Ovary (tissue), 7 donors: ENCODE measurements at regions not wholly inside any gene's neighbourhood (a gene's known extent, or its start where the extent isn't known, plus 50 kb on each side); places are given as distances from the start of the nearest gene placed in this dataset.

ENCODE experiments used
- DNase-seq, 5 donors: peaks; one replicate each; pipeline ENCODE4 v3.0.0-alpha.2; 2019 to 2020
- H3K27ac ChIP-seq, 2 donors: fragments of 200-600 bp; one replicate each; pipeline versions ENCODE4 v1.5.1 to v1.8.0; 2019 to 2022
- H3K27me3 ChIP-seq: fragments of 200-600 bp; one replicate; pipeline ENCODE4 v1.8.0; 2022
- H3K36me3 ChIP-seq: fragments of 200-600 bp; sonication (generic); one replicate; pipeline ENCODE4 v1.5.1; 2019
- H3K4me1 ChIP-seq: one replicate; pipeline ENCODE4 v1.8.1; 2013; ENCODE audit warnings: mild to moderate bottlenecking, moderate library complexity; ENCODE audit not compliant: insufficient read depth
- H3K4me3 ChIP-seq: fragments of 200-600 bp; sonication (generic); one replicate; pipeline ENCODE4 v1.5.1; 2017
- H3K9me3 ChIP-seq, 2 donors: fragments of 200-600 bp in 1 of 2; sonication (generic) in 1 of 2; one replicate each; pipeline versions ENCODE4 v1.5.1 to v1.8.1; 2013 to 2019; ENCODE audit warnings: mild to moderate bottlenecking in 1 of 2, moderate library complexity in 1 of 2
- EP300 ChIP-seq: sonication (generic); formaldehyde crosslinking; IDR thresholded peaks from one replicate; pipeline ENCODE4 v1.6.1; 2017; ENCODE audit warnings: antibody characterized with exemption
- POLR2A ChIP-seq: fragments of 450-650 bp; IDR thresholded peaks from one replicate; pipeline ENCODE4 v1.6.1; 2017; ENCODE audit warnings: antibody characterized with exemption, mild to moderate bottlenecking, moderate library complexity
- WGBS, 3 donors: extraction: QIAGEN DNeasy Blood & Tissue Kit in 1 of 3; methylation state at CpG; one replicate each; pipeline versions ENCODE4 v1.1.5 to v1.1.7; 2013 to 2017; 5-methylcytosine and 5-hydroxymethylcytosine counted together
- intact Hi-C, 4 donors: fragments of 100-400 bp; cut with DNase I; formaldehyde crosslinking; loops; one replicate each; pipeline versions ENCODE4 v1.11.0 to v1.15.1; 2022 to 2023
- TF ChIP-seq, protein P1 (sequence below), 3 donors: fragments of 450-650 bp in 2 of 3; fragments of 200-600 bp in 1 of 3; IDR thresholded peaks; one replicate each; pipeline versions ENCODE4 v1.5.1 to v1.8.0; 2016 to 2022; ENCODE audit warnings: antibody characterized with exemption in 3 of 3, mild to moderate bottlenecking in 1 of 3
- donor health status: DM: no; HTN: no; CAD: no; lungs with moderate emphysema.
- donor health status: DM: no; HTN: no; CAD: no.
- donor health status: Bipolar disorder and iron deficiency.
- donor health status: DM: no; HTN: no; CAD: no.
- donor health status: DM: yes; HTN: yes; CAD: no.

DNA sequence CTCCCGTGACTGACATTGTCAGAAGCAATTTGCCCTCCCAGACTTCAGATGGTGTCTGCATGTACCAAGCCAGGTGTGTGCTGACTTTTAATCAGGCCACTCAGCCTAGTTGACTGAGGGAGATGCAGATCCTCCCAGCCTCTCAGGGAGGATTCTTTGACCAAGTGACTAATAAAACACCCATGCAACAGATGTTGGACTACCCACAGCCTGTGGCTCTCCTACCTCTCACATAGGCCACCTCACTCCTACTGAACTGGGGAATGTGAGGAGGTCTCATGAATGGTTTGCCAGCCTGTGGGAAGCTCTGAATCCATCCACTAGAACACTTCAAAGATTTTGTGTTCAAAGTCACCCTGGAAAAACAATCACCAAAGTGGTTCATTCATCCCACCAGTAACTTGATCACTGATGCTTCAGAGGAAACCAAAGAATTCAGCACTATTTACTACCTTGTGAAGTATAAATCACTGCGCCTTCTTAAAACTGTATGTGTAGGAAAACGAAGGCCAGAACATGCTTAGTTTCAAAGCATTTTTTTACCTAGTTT is 80.1 kb downstream of the ESM1 start:
- Histone ChIP-seq H3K27ac (no peak overlapping the region), H3K4me3 (no peak overlapping the region), H3K27me3 (no peaks in the 10 kb centered on the region), H3K36me3 (no peaks in the 10 kb centered on the region), H3K4me1 (peaks cover 3% of the 10 kb centered on the region), H3K9me3 (no peaks in the 10 kb centered on the region)
- TF ChIP-seq EP300: no peak
- TF ChIP-seq POLR2A: no peak
- TF ChIP-seq, protein P1, sequence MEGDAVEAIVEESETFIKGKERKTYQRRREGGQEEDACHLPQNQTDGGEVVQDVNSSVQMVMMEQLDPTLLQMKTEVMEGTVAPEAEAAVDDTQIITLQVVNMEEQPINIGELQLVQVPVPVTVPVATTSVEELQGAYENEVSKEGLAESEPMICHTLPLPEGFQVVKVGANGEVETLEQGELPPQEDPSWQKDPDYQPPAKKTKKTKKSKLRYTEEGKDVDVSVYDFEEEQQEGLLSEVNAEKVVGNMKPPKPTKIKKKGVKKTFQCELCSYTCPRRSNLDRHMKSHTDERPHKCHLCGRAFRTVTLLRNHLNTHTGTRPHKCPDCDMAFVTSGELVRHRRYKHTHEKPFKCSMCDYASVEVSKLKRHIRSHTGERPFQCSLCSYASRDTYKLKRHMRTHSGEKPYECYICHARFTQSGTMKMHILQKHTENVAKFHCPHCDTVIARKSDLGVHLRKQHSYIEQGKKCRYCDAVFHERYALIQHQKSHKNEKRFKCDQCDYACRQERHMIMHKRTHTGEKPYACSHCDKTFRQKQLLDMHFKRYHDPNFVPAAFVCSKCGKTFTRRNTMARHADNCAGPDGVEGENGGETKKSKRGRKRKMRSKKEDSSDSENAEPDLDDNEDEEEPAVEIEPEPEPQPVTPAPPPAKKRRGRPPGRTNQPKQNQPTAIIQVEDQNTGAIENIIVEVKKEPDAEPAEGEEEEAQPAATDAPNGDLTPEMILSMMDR (IDR thresholded peaks at IDR 0.05): no peak
- intact Hi-C loops: loop anchor here in 2 of 4 donors (10.0 kb wide), 2 partner anchors 229 to 239 kb away; no protein-coding TSS in a partner anchor
- 90 to 96% (median 92%) methylated on average over 3 of the region's 3 CpGs for WGBS, 3 donors
- DNase-seq: no peak

DNA sequence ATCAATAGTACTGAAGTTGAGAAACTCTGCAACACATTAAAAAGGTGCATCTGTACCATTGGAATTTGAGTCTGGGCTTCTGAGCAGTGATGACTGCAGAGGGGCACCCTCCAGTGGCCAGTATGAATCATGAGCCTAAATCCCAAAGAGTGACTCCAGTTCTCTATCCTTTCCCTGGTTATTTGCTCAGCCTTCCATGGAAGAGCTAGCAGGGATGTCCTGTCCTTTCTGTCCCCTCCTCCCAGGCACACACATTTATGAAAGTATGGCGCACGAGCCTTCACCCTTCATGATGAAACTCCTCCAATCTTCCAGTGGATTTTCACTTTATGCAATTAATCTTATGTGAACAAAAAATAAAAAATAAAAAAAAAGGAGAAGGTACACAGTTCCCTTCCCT is 81.0 kb downstream of the ESM1 start:
- Histone ChIP-seq H3K4me1 (peaks cover 3% of the 10 kb centered on the region), H3K4me3 (no peak overlapping the region), H3K9me3 (no peaks in the 10 kb centered on the region), H3K36me3 (no peaks in the 10 kb centered on the region), H3K27me3 (no peaks in the 10 kb centered on the region), H3K27ac (no peak overlapping the region)
- intact Hi-C loops: loop anchor here in 2 of 4 donors (10.0 kb wide), 2 partner anchors 230 to 240 kb away; no protein-coding TSS in a partner anchor
- 82 to 84% (median 82%) methylated on average over 2 of the region's 2 CpGs for WGBS, 3 donors
- DNase-seq: no peak
- TF ChIP-seq, protein P1 (IDR thresholded peaks at IDR 0.05): no peak
- no peak for TF ChIP-seq POLR2A
- no peak for TF ChIP-seq EP300

DNA sequence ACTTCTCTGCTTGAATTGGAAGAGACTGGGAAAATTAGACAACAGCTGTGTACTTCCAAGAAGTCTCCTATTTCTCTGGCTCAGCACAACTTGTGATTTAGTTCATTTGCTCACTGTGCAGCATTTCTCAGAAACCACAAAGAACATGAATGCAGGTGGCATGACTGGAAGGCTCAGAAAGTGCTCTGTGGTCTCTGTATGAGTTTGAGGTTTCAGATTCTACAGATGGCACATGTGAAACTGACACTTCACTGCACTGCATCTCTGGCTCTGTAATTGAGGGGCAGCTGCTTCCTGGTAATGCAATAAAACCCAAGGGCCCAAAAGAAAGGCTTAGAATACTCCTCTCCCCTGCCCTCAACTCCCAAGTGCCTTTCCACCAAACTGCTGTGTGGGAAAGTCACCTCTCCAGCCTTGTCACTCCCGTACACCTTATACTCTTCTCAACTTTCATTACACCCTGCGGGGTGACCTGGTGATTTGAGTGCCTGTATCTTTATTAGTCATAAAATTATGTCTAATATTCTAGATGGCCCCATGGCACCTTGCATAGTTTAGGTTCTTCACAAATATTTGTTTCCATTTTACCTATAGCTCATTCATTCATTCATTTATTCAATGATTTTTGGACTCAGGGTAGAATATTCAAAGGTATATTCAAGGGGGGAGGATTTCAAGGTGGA is 82.5 kb downstream of the ESM1 start:
- TF ChIP-seq, protein P1 (IDR thresholded peaks at IDR 0.05): no peak
- TF ChIP-seq EP300: no peak
- TF ChIP-seq POLR2A: no peak
- H3K4me3 ChIP-seq: no peak overlapping the region
- peak in 1 of 5 donors; percentile 20 for DNase-seq
- H3K4me1 ChIP-seq: peaks cover 3% of the 10 kb centered on the region
- H3K27me3 ChIP-seq: no peaks in the 10 kb centered on the region
- H3K36me3 ChIP-seq: no peaks in the 10 kb centered on the region
- intact Hi-C loops: loop anchor here in 2 of 4 donors (10.0 kb wide), 2 partner anchors 232 to 242 kb away; no protein-coding TSS in a partner anchor
- no peaks in the 10 kb centered on the region for H3K9me3 ChIP-seq
- no peak overlapping the region for H3K27ac ChIP-seq
- WGBS, 3 donors: 59 to 67% (median 63%) methylated on average over 2 of the region's 2 CpGs

DNA sequence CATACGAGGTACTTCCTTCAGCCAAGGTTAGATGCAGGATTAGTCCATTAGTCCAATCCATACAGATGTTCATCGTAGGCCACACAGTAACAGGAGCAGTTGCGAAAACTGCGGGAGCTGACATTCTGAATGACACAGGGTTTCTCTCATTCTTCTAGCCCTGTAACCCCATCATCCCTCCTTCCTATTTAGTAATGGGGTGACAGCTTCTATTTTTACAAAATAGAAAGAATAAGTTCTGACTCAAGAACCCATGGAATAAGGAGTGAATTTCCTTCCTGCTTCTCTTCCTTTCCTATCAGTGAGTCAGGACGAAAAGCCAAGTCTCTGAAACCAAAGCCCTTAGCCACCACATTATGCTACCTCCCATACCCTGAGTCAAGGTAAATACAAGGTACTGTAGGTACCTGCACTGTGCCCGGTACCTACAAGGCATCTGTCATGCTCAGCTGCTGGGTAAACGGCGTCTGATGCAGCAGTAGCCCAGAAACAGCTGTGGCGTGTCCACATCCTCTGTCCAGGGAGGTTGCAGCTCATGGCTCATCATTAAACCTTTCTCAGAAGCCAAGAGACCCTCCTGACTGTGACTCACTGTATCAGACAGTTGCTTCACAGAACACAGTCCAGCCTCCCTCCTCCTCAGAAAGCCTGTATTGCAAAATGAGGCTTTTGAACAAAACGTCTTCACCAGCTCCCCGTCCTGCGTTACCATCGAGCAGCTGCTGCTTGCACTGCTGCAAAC is 84.2 kb downstream of the ESM1 start:
- DNase-seq: peak; percentile 21 to 78 (median 50)
- Histone ChIP-seq H3K36me3 (no peaks in the 10 kb centered on the region), H3K4me3 (no peak overlapping the region), H3K27me3 (no peaks in the 10 kb centered on the region), H3K27ac (no peak overlapping the region), H3K4me1 (peaks cover 3% of the 10 kb centered on the region), H3K9me3 (no peaks in the 10 kb centered on the region)
- TF ChIP-seq EP300: no peak
- TF ChIP-seq, protein P1 (IDR thresholded peaks at IDR 0.05): no peak
- intact Hi-C loops: loop anchor here in 2 of 4 donors (10.0 kb wide), 2 partner anchors 234 to 244 kb away; no protein-coding TSS in a partner anchor
- WGBS, 3 donors: 34 to 42% (median 42%) methylated on average over 13 of the region's 13 CpGs
